GM21360 (cell line): ENCODE measurements at regions not wholly inside any gene's neighbourhood (a gene's known extent, or its start where the extent isn't known, plus 50 kb on each side); places are given as distances from the start of the nearest gene placed in this dataset.

Experiments
- ATAC-seq: cut with Tn5 transposase; IDR thresholded peaks from one replicate; pipeline ENCODE4 v1.9.1; 2021; ENCODE audit warnings: mild to moderate bottlenecking, moderate library complexity; ENCODE audit not compliant: unreplicated experiment

DNA sequence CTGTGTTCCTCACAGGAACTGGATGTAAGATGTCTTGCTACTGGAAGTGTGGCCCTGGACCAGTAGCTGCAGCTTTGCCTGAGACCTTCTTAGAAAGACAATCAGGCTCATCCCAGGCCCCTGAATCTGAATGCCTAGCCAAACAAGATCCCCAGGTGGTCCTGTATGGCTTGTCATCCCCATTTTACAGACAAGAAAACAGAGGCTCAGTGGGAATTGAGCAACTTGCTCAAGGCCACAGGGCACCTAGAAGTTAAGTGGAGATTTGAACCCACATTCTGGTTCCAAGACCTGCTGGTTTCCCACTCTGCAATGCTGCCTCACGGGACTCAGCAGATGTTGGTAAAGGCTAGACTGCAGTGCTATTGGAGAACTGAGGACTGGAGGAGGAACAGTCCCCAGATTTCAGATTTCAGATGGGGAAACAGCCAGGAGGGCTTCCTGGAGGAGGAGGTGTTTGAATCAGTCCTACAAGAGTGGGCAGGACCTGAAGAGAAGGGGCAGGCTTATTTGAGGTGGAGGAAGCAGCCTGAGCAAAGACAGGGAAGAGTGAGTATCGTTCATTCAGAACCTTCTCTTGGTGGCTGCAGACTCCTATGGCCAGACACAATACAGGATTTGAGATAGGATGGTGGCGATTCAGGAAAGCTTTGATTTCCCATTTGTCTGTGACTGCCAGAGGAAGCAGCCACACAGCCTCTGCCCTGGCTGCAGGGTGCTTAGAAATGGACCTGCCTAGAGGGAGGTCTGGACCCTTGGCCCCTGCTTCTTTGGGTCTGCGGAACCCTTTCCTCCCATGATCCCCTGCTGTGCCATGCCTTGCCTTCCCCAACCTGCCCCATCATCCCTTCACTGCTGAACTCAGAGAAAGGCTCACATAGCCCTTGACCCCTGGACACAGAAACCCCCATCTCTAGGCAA is 233.4 kb upstream of the NLRP1 start:
- no peak for ATAC-seq

DNA sequence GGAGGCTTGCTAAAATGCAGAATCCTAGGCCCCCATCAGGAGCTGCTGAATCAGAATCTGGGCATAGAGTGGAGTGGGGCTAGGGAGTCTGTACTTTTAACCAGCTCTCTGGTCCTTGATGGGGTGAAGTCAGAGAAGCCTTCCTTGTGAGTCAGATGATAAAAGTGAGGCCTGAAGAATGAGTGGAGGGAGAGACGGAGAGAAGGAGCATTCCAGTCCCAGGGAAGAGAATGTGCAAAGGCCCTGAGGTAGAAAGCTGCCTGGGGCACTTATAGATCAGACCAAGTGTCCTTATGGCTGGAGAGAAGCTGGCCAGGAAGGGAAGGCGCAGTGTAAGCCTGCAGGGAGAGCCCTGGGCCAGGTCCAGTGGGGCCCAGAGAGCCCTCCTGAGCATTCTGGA is 235.1 kb upstream of the NLRP1 start:
- ATAC-seq, result no peak

DNA sequence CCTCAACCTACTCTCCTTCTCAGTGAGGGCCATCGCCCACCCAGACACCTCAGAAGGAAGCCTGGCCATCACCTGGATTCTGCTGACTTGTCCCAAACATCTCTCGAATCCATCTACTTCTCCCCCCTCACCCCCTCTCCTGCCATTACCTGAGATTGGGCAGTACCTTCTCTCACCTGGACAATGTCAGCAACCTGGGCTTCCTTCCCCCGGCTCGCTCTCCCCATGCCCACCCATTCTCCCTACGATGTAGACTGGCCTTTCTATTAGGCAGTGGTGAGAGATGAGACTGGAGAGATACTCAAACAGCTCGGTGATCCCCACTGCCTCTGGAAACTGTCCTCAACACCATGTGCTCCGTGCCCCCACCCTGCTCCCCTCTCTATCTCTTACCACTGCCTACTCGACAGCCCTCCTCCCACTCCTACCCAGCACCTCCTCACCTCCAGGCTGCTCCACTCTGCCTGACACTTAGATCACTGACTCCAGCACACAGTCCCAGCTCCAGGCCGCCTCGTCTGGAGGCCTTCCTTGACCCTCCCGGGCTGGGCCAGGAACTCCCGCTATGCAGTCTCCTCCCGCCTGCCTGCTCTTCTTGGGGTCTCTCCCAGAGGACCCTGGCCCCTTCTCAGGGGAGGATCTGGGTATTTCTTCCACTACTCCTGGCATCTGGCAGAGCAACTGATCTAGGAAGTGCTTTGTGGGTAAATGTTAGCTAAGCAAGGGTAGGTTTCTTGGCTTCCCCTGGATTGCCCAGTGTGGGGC is 235.8 kb upstream of the NLRP1 start:
- no peak for ATAC-seq

DNA sequence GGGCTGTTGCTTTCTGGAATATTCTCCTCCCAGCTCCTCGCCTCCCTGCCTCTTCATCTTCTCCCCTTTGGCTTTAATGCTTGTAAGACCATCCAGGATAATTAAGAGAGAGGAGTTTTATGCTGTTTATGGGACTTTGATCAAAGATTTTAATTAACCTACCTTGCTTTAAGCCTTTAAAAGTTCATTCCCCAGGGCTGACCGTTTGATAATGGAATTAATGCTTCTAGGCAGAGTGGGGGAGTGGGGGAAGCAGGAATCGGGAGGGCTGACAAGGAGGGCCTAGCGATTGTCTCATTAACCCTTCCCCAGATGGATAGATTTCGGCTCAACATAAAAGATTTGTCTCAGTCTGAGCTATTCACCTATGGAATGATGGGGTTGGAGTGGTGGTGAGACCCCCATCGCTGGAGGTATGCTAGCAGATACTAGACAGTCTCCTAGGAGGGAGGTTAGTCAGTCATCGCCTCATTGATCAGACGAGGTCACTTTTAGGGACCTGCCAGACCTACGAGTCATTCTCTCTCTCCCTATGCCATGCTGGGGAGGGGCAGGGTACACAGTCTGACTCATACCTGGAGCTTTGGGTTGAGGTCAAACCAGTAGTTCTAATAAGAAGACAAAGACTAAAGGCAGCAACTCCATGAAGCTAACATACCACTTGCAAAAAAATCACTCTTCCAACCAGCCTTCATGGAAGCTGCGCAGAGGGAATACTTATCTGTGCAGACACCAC is 236.6 kb upstream of the NLRP1 start:
- no peak for ATAC-seq

DNA sequence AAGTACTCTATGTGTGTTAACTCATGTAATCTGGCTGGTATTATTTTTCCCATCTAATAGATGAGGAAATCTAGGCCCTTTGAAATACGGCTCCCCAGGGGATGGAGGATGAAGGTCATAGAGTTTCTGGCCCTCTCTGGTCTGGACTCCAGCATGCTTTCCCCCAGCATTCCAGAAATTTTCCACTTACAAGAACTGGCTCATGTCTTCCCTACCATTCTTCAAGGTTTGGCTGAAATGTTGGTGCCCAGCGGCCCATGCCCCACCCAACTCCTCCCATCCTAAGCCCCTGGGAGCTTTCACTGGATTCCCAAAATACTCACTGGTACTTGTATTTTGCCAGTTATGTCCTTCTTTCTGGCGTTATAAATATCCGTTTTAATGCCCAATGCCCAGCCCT is 237.5 kb upstream of the NLRP1 start:
- ATAC-seq, result no peak

DNA sequence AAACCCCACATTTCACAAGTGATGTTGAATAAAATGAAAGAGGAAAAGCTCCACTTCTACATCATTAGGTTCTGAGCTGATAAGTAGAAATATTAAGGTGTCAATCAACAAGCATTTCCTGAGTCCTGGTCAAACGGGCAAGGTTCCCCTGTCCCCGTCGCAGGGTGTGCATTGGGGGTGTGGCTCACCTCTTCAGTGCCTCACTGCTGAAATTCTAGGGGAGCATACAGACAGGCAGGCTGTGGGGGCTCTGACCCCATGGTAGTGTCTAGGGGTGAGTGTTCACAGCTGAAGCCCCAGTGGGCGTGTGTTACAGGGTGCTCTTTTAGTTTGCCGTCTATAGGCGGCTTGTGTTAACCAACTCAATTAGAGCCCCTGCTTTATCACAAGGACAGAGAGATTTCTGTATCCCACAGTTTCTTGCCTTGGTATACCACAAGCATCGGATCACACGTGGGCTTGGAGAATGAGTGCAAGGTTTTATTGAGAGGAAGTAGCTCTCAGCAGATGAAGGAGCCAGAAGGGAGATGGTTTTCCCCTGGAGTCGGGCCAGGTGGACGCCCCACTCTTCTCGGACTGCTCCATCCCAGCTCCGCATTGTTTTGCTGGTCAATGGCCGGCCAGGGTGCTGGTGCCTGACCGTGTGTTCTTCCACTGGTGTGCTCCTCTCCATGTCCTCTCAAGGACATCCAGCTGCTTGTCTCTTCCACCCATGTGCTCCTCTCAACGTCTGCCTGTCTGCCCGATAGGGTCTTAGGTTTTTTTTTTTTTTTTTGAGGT is 238.2 kb upstream of the NLRP1 start:
- no peak for ATAC-seq

DNA sequence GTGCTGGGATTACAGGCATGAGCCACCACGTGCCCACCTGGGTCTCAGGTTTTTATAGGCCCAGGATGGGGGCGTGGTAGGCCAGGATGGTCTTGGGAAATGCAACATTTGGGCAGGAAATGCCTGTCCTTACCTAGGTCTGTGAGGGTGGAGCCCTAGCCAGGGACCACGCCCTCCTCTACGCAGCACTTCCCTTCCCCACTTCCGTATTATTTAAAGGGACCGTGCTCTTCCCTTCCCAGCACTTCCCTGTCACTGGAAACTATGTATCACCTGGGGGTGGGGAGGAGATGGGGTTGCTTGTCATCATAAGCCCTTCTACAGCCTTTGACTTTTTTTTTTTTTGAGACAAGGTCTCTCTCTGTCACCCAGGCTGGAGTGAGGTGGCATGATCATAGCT is 238.9 kb upstream of the NLRP1 start:
- ATAC-seq, result no peak

DNA sequence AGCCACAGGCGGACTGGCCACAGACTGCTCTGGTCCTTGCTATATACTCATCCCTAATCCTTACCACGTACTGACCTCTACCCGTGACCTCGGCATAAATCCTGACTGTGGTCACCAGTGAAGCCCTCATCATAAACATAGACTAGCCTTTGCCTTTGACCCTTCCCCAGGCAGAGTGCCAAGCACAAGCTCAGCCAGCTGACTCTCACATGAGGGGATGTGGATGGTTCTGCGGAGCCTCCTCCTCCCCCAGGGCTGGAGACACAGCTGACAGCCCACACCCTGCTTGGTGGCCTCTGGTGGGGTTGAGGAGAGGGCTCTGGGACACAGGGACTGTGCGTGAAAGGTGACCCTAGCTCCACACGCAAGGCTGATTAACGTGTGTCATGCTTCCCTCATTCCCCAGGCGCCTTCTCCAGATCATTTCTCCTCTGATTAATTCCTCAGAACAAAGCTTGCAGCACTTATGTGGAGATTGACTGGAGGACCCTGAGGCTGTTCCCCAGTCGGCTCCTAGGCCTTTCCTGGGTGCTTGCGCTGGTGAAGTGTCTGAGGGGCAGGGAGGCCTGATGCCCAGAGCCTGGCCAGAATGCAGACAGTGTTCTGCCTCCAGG is 241.5 kb upstream of the NLRP1 start:
- no peak for ATAC-seq

DNA sequence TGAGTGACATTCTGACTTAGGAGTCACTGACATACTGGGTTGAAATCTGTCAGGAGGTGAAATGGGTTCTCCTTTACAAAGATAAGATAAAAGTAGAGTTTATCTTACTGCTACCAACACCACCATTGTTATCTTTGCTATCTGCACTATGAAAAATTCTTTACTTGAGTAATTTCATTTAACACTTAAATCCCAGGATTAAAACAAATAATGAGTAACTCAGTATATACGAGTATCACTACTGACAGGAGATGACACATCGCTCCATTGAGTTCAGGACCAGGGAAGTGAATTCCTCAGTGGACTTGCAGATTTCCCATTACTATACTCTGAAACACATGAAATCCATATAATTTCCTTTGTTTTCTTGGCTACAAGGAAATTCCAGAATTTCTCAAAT is 242.1 kb upstream of the NLRP1 start:
- ATAC-seq, result no peak

DNA sequence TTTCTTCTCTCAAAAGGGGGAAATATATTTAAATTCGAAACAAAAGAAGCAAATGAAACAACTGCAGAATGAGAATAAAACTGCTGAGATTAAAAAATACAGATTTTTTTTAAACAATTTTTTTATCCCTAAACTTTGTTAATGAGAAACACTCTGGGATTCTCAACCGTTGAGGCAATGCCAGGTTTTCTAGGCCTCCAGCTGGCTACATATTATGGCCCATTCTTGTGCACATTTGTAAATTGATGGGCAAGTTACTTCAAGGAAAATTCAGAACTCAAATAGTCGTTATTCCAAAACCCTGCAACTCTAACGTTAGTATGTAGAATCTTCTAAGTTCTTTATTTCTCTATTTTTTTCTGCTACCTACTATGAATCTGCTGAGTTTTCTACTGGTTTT is 239.3 kb upstream of the WSCD1 start:
- ATAC-seq, result no peak

DNA sequence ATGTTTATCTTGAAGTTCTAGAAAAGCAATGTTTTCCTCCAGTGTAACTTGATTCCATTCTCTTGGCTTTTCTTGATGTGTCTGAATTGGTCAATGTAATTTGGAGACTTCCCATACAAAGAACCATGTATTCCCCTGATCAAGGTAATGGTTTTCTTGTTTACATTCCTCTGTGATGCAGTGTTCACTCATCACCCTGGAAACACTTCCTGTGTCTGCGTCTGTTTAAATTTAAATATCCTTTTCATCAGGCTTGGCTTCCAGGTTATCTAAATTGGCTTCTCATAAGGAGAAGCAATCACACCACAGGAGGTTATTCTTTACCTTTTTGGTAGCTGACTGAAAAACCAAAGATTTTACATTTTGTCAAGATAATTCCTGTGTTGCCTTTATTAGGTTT is 237.3 kb upstream of the WSCD1 start:
- no peak for ATAC-seq

DNA sequence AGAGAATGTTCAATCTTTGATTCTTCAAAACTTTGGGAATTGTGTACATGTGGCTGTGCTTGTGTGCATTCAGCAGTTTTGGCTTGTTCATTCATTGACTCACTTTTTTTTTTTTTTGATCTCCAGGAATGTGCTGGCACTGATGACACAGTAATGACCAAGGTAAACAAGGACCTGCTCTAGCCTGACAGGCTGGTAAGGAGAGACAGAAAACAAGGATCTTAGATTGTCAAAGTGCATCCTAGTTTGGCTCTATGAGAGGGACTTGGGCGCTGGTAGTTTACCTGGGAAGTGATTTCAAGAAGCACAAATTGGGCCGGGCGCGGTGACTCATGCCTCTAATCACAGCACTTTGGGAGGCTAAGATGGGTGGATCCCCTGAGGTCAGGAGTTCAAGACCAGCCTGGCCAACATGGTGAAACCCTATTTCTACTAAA is 233.1 kb upstream of the WSCD1 start:
- ATAC-seq, result no peak

DNA sequence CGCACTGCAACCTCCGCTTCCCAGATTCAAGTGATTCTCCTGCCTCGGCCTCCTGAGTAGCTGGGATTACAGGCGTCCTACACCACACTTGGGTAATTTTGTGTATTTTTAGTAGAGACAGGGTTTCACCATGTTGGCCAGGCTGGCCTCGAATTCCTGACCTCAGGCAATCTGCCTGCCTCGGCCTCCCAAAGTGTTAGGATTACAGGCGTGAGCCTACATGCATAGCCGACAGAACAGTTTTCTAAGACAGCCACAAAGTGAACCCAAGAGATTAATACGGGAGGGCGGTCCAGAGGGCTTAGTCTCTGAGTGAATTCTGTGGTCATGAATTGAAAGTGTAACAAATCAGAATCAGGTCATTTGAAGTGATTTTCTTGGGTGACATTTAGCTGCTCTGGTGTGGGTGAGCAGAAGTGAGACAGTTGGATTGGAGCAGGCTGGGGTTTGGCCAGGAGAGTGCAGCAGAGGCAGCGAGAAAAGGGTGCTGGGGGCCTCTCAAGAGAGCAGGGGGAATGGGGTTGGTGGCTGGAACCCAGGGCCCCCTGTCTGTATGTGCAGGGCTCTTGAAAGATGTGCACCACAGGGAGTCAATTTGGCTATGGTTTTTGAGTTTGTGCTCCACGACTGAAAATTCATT is 231.4 kb upstream of the WSCD1 start:
- no peak for ATAC-seq

DNA sequence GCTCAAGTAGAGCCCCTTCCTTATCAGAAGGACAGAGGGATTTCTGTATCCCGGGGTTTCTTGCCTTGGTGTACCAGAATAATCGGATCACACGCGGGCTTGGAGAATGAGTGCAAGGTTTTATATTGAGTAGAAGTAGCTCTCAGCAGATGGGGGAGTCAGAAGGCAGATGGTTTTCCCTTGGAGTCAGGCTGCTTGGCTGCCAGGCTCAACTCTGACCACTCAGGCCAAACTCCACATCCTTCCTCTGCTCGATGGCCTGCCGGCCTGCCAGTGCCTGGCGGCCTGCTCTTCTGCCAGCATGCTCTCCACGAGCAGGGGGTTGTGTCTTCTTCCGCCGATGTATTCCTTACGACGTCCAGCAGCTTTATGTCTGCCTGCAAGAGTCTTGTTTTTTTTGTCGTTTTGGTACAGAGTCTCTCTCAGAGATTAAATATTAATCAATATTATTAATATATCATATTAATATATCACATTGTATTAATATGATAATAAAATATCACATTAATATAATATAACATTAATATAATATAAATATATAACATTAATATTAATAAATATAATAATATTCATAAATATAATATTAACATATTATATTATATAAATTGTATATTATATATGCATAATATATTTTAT is 229.2 kb upstream of the WSCD1 start:
- ATAC-seq, result no peak

DNA sequence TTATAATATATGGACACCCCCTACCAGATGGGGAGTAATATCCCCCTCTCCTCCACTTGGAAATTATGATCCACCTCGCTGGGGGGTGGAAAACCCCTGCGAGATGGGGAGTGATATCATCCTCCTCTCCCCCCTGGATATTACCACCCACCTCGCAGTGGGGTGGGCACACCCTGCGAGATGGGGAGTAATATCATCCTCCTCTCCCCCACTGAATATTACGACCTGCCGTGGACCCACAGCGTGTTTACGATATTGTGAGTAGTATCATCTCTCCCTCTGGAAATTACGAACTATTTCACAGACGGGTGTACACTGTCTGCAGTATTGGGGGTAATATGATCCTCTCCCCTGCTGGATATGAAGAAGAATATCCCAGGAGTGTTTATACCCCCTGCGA is 228.3 kb upstream of the WSCD1 start:
- ATAC-seq, result no peak

DNA sequence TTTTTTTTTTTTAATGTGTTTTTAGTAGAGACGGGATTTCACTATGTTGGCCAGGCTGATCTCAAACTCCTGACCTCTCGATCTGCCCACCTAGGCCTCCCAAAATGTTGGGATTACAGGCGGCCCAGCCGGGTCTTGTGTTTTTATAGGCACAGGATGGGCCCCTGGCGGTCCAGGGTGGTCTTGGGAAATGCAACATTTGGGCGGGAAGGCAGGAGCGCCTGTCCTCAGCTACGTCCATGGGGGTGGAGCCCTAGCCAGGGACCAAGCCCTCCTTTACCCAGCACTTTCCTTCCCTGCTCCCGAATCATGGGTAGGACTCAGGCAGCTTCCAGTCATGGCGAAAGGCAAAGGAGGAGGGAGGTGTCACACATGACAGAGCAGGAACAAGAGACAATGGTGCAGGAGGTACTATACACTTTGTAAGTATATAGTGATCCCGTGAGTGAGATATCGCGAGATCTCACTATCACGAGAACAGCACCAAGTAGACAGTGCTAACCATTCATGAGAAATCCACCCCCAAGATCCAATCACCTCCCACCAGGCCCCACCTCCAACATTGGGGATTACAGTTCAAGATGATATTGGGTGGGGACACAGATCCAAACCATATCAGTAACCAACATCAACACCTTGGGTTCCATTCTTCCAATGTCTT is 226.7 kb upstream of the WSCD1 start:
- no peak for ATAC-seq

DNA sequence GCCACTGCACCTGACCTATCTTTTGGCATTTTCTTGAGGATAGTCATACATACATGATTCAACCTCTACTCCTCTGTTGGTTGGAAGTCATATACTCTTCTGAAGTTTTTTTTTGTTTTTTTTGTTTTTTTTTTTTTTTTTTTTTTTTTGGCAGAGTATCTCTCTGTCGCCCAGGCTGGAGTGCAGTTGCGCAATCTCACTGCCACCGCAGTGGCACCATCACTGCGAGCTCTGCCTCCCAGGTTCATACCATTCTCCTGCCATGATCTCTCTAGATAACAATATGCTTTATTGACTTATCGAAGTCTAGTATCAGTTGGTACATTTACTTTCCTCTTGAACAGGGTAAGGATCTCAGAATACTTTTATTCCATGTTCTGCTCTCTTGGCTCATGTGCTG is 224.2 kb upstream of the WSCD1 start:
- ATAC-seq, result no peak

DNA sequence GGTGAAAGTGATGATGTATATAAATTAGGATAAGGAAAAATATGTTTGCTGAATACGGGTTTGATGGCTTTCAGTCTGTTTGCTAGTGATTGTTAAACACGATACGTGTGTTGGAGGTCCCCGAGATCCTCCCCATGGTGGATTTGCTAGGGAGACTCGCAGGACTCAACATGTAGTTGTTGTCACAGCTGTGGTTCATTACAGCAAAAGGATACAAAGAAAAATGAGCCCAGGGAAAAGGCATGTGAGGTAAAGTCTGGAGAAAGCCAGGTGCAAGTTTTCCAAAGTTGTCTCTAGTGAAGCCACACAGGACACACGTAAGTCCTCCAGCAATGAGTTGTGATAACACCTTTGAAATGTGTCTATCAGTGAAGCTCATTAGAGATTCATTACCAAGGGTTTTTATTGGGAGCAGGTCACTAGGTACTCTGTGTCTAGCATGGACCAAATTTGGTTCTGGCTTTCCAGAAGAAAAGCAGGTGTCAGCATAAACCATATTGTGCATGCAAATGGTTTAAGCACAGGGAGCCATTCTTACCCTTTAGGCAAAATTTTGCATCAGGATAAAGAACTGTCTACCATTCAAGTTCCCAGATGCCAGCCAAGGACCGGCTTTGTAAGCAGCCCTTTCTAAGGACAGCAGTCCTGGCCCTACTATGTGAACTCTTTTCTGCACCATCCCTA is 215.2 kb upstream of the WSCD1 start:
- ATAC-seq, result no peak
